HS-27A (cell line): ENCODE measurements at regions not wholly inside any gene's neighbourhood (a gene's known extent, or its start where the extent isn't known, plus 50 kb on each side); places are given as distances from the start of the nearest gene placed in this dataset.

ENCODE experiments used
- DNase-seq: peaks from one replicate; pipeline ENCODE4 v3.0.0-alpha.2; 2012; ENCODE audit warnings: low read depth, missing footprints

DNA sequence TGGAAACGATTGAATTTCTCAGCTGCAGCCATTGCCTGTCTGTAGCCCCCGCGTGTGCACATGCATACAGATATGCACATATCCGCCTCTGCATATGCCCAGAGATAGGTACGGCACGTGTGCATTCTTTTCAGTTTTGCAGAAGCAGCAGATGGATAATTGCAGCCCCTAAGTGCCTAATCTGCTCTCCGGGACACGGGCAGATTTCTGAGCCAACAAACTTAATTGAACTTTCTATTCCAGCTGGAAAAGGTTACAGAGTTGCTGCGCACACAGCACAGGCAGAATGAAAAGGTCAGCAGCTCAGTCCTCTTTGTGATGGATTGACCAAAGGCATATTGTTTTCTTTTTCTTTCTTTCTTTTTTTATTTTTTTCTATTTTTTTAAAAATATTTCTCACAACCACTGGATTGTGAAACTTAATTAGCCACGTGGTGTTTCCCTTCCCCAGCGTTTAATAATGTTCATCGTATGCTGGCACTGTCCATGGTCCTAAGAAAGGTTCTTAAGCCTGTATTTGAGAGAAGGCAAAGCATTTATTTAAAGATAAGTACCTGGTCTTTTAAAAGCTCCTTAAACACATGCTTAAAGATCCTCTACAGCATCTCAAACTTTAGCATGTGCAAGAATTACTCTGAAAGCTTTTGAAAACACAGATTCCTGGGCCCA lies 270.2 kb upstream of the BRINP1 start:
- DNase-seq, result no peak

- DNase-seq, result no peak
Observed at GRCh38 chr9:119634006-119634405, 264.8 kb upstream of the BRINP1 start.

- DNase-seq, result no peak
Observed at GRCh38 chr9:119611565-119611964, 242.3 kb upstream of the BRINP1 start.

GRCh38 chr9:119609277-119609971 lies 240.2 kb upstream of the BRINP1 start:
- DNase-seq, result no peak

GRCh38 chr9:119601632-119602031 lies 232.4 kb upstream of the BRINP1 start:
- DNase-seq, result no peak

- no peak for DNase-seq
Observed at GRCh38 chr9:119597499-119597898, 228.3 kb upstream of the BRINP1 start.

GRCh38 chr9:119596703-119597102 lies 227.5 kb upstream of the BRINP1 start:
- DNase-seq, result no peak

DNA sequence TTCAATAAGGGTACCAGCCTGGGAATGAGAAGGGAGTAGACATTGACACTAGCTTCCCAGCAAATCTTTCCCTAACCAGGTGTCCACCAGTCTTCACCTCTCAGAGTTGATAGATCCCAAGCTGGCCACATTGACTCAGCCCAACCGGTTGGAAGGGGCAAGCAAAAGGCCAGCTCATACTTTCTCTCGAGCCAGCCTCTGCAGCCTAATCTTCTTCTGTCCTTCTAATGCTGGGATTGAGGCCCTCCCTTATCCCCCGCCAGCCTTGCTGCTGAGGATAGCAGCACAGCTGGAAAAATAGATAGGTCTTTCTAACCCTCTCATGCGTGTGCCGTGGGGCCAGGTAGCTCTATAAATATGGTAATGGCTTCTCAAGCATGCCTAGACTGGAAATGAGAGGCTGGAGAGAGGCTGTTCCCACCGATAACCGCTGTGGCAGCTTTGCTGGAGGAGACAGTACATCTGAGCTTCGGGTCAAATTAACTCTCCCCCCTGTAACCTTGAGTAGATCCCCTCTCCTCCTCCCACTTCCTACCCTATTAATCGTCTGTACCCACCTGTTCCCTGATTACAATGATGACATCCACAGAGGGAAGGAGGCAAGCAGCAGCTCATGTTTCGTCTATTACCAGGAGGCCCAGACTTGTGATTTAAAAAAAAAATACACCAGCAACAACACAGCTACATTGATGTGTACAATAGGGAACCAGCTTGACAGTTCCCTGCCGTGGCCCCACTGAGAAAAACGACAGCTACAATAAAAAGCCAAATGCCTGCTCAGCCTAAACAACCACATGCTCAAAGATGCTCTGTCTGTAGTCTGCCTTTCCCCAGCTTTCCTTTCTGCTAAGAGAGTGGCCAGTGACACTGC lies 219.9 kb upstream of the BRINP1 start:
- DNase-seq, result no peak

- no peak for DNase-seq
Observed at GRCh38 chr9:119577881-119578280, 208.6 kb upstream of the BRINP1 start.

DNA sequence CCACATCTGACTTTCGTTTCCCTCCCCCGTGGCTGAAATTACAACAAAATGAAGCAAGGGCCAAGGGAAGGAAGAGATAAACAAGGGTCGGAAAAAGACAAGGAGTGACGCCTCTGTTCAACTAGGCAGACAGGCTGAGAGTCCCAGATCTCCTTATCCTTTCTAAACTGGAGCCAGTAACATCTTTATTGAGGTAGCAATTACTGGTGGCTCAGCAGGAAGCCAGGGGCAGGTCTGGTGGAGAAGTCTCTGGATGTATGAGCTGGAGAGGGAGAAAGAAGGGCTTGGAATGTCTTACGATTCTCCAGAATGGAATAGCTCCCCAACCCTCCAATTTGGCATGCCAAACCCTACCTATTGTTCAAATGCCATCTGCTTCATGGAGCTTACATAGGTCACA lies 190.8 kb upstream of the BRINP1 start:
- no peak for DNase-seq

DNA sequence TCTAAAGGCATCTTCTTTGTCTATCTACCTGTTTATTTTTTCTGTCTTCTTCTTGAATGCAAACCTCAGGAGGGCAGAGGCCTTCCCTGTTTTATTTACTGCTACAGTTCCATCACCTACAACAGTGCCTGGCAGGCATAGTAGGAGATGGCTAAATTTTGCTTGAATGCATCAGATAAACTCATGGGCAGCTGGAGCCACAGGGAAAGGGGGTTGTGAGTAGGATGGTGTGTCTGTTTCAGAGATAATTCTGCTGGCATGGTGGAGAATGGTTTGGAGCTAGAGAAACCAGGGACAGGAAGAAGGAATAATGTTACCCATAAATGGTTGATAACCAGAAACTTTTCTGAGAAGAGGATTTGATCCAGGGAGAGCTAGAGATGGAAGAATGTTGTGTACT lies 189.8 kb upstream of the BRINP1 start:
- DNase-seq, result no peak

DNA sequence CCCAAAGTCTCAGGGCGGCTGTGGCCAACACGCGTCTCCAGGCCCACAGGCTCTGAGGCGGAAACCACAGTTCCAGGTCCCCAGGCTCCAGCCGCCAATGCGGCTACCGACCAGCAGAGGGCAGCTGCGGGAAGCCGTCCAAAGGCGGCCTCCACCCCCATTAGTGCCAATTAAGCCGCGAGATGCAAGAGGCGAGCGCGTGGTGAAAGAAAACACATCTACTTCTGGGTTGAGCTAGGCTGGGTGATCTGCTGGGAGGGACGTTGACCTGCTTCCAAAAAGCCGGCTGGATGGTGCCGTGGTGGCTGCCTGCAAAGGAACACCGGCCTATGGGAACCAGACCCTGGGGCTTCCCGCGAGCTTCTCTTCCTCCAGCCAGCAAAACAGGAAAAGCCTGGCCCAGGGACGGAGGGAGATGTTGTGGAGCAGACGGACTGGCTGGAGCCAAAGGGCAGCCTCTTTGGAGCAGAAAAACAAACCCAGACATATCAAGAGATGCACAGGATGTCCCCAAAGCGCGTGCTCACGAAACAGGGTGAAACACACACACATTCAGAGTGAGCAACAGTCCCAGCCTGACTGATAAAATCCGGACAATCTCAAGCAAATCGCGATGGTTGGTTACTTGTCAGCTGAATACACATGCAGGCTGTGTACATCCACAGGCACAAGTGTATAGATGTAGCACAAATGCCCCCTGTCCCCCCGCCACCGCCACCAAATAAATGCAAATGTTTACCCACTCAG lies 187.1 kb upstream of the BRINP1 start:
- DNase-seq, result peak; percentile 7

GRCh38 chr9:119544492-119544891 lies 175.3 kb upstream of the BRINP1 start:
- DNase-seq, result no peak

- no peak for DNase-seq
Observed at GRCh38 chr9:119537138-119537537, 167.9 kb upstream of the BRINP1 start.

GRCh38 chr9:119533504-119533903 lies 164.3 kb upstream of the BRINP1 start:
- DNase-seq, result no peak

DNA sequence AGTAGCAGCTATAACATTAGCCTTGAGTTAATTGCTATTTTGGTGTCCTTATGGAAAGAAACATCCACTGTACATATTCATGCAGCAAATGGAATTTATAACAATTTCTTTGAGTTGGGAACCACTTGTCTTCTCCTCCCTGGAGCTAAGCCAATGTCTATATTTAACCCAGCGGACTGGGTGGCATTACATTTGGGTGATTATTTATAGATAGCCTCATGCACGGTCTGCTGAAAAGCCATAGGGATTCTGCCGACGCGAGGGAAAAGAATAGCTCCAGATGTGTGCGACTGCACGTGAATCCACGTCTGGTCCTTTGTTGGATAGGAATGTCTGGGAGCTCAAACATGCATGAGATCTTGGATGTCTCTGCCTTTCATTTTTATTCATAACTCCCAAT lies 157.5 kb upstream of the BRINP1 start:
- DNase-seq, result no peak

- no peak for DNase-seq
Observed at GRCh38 chr9:119523508-119523907, 154.3 kb upstream of the BRINP1 start.

- no peak for DNase-seq
Observed at GRCh38 chr9:119522381-119522780, 153.1 kb upstream of the BRINP1 start.

- no peak for DNase-seq
Observed at GRCh38 chr9:119509291-119509905, 140.2 kb upstream of the BRINP1 start.

DNA sequence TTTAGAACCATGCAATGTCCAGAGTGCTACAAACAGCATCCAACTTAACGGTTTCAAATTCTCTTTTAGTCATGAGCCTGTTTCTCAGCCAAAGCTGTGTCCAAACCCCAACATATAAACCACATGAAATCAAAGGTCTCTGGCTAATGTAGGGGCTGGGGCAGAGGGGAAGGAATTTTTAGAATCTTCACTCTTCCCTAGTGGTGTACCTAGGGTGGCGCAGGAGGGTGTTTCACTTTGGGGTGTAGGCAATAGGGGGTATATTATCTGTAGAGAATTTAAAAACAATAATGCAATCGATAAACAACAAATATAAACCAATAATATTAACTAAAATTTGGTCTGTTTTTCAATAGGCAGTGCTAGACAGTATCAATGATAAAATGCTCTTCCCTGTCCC lies 132.1 kb upstream of the BRINP1 start:
- no peak for DNase-seq

DNA sequence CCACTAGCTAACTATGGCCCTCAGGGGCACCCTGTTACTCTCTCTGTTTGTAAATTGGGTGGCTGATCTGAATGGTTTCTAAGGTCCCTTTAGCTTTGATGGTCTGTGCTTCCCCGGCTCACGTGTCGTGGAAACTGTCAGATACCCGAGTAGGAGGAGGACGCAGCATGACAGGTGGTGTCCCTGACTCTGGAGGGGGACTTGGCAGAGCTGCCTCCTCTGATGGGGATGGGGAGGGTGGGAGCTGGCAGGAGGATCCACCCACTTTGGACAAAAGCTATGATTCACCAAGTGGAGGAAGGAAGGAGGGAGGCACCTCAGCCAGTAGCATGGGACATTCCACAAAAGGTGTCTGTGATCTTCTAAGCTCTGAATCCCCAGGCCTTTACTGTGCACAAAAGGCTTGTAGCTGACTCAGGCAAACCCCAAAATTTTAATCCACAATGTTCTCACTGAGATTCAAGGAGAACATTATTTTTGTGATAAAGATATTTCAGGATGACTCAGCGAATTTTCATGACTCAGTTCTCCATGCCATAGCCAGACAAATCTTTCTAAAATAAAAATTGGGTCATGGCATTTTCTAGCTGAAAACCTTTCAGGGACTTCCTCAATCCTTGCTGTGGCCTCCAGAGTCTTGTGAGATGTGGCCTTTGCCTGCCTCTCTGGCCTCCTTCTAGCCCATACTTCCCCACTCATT lies 131.0 kb upstream of the BRINP1 start:
- no peak for DNase-seq
